SK-N-SH (cell line): ENCODE measurements at regions not wholly inside any gene's neighbourhood (a gene's known extent, or its start where the extent isn't known, plus 50 kb on each side); places are given as distances from the start of the nearest gene placed in this dataset.

Experiments
- EZH2phosphoT487 ChIP-seq: fragments of 200-600 bp; sonication (generic); IDR thresholded peaks from 2 replicates; pipeline ENCODE4 v1.6.1; 2017; ENCODE audit warnings: low read depth, mixed run types, mild to moderate bottlenecking, antibody characterized with exemption, moderate library complexity, borderline replicate concordance
- GABPA ChIP-seq: IDR thresholded peaks from 2 replicates; pipeline ENCODE4 v1.4.0; 2012; ENCODE audit warnings: low read depth, mild to moderate bottlenecking
- MXI1 ChIP-seq: IDR thresholded peaks from 2 replicates; pipeline ENCODE4 v1.6.1; 2012; ENCODE audit warnings: mild to moderate bottlenecking, low read depth, low read length, improper control_type of control experiment
- YY1 ChIP-seq: IDR thresholded peaks from 2 replicates; pipeline ENCODE4 v1.4.0; 2012; ENCODE audit warnings: low read depth, mild to moderate bottlenecking
- TF ChIP-seq, protein P1 (sequence below): fragments of 200-600 bp; sonication (generic); IDR thresholded peaks from 2 replicates; pipeline ENCODE4 v1.6.1; 2017; ENCODE audit warnings: antibody characterized with exemption, mild to moderate bottlenecking, moderate library complexity
- TF ChIP-seq, protein P2 (sequence below): IDR thresholded peaks from 2 replicates; pipeline ENCODE4 v1.6.1; 2012; ENCODE audit warnings: mild to moderate bottlenecking, low read depth, low read length, moderate library complexity

DNA sequence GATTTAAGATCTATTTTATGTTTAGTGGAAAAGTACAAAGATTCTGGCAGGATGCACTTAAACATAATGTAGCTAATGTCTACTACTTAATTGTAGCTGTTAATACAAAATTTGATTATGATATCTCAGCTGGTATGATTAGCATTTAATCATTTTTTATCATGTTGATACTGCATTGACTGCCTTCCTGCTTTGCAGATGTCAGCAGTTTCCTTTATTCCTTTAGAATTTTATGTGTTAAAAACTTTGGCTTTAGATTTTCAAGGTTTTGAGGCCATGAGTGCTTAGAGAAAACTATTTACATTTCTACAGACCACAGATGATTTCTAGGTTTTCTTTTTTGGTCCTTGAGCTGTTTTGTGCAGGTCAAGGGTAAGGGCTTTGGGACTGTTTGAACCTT, 152.2 kb downstream of the ZNF326 start:
- TF ChIP-seq MXI1, result no peak
- TF ChIP-seq, protein P1, sequence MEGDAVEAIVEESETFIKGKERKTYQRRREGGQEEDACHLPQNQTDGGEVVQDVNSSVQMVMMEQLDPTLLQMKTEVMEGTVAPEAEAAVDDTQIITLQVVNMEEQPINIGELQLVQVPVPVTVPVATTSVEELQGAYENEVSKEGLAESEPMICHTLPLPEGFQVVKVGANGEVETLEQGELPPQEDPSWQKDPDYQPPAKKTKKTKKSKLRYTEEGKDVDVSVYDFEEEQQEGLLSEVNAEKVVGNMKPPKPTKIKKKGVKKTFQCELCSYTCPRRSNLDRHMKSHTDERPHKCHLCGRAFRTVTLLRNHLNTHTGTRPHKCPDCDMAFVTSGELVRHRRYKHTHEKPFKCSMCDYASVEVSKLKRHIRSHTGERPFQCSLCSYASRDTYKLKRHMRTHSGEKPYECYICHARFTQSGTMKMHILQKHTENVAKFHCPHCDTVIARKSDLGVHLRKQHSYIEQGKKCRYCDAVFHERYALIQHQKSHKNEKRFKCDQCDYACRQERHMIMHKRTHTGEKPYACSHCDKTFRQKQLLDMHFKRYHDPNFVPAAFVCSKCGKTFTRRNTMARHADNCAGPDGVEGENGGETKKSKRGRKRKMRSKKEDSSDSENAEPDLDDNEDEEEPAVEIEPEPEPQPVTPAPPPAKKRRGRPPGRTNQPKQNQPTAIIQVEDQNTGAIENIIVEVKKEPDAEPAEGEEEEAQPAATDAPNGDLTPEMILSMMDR, result no peak
- TF ChIP-seq YY1, result no peak
- TF ChIP-seq, protein P2, sequence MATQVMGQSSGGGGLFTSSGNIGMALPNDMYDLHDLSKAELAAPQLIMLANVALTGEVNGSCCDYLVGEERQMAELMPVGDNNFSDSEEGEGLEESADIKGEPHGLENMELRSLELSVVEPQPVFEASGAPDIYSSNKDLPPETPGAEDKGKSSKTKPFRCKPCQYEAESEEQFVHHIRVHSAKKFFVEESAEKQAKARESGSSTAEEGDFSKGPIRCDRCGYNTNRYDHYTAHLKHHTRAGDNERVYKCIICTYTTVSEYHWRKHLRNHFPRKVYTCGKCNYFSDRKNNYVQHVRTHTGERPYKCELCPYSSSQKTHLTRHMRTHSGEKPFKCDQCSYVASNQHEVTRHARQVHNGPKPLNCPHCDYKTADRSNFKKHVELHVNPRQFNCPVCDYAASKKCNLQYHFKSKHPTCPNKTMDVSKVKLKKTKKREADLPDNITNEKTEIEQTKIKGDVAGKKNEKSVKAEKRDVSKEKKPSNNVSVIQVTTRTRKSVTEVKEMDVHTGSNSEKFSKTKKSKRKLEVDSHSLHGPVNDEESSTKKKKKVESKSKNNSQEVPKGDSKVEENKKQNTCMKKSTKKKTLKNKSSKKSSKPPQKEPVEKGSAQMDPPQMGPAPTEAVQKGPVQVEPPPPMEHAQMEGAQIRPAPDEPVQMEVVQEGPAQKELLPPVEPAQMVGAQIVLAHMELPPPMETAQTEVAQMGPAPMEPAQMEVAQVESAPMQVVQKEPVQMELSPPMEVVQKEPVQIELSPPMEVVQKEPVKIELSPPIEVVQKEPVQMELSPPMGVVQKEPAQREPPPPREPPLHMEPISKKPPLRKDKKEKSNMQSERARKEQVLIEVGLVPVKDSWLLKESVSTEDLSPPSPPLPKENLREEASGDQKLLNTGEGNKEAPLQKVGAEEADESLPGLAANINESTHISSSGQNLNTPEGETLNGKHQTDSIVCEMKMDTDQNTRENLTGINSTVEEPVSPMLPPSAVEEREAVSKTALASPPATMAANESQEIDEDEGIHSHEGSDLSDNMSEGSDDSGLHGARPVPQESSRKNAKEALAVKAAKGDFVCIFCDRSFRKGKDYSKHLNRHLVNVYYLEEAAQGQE, result no peak
- no peak for TF ChIP-seq EZH2phosphoT487
- no peak for TF ChIP-seq GABPA
